ENCODE measurements at regions not wholly inside any gene's neighbourhood (a gene's known extent, or its start where the extent isn't known, plus 50 kb on each side); places are given as distances from the start of the nearest gene placed in this dataset.
A peak's percentile ranks its signal among the peaks of the same experiment; 100 is the strongest.

DNA sequence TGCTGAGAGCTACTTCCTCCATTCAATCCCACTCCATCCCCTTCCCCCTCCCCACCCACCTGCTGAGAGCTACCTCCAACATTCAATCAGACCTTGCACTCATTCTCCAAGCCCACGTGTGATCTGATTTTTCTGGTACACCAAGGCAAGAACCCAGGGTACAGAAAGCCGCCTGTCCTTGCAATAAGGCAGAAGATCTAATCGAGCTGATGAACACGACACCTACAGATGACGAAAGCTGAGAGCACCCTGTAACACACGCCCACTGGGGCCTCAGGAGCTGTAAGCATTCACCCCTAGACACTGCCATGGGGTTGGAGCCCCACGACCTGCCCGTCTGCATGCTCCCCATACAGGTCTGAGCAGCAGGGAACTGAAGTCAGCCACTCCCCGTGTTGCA is 58.3 kb downstream of the TRIML1 start:
- DNase-seq: no peak

DNA sequence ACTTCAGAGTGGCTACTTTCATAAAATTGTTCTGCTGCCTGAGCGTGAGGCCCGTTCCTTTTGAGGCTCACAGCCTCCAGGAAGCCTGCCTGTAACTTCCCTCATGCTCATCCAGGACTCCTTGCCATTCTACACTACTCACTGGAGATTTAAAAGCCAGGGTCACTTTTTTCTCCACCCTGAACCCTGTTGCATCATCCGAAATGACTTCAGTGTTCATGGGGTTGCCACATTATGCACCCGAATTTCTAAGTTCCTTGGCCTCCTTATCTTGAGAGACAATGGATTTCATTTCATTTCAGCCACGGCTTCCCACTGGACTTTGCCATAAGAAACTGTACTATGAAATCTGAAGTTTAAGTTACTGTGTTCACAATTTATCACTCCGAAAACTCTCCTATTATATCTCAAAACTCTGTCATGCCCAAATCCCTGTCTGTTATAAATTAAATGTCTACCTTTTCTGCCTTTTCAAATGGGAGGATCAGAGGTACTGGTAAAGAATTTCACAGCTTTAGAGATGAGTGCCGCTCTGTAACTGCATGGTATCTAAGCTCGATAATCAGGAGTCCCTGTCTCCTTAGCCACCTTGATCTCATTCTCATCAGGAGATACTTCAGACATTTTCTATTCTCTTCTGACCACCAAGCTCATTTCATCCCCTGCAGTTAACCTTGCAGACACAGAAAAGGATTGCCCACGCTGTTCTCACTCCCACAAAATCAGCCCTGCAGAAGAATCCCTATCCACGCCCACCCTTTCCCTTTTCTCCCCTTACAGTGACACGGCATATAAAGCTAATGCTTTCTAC is 59.9 kb downstream of the TRIML1 start:
- DNase-seq: no peak

DNA sequence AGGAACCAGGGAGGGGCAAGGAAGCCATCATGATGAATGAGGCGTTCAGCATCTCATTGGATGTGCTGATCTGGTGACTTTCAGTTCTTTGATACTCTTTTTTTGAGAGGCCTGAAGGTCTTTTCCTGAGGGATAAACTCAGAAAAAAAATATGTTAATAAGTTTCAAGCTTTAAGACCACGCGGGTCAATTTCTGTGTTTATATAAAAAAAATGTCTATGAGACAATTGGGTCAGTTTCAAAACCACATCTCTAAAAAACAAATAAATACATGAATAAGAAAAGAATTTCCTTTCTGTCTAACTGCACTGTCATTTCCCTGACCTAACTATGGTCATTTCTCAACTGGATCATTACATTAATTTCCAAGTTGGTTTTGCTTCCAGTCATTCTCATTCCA is 62.6 kb downstream of the TRIML1 start:
- no peak for DNase-seq

DNA sequence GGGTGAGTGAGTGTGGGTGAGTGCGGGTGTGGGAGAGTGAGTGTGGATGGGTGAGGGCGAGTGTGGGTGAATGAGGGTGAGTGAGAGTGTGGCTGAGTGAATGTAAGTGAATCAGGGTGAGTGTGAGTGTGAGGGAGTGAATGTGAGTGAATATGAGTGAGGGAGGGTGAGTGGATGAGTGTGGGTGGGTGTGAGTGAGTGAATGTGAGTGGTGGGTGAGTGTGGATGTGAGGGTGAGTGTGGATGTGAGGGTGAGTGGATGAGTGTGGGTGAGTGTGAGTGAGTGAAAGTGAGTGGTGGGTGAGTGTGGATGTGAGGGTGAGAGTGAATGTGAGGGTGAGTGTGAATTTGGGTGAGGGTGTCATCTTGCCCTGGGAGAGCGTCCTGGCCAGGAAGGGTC is 67.5 kb downstream of the TRIML1 start:
- DNase-seq: no peak

DNA sequence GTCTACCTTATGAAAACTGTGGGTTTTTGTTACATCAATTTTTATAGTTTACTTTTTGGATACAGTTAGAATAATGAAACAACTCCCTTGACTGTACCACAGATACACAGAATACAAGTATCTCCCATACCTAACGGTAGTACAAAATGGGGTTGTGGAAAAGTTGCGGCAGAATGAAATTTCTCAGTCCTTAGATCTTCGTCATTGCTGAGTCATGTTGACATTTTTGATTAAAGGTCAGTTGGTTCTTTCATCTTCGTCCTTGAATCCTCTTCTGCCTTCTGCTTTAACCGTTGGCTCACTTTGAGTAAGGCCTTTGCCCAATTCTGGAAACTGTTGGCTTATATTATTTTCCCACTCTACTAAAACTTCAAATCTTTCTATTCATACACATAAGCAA is 75.6 kb downstream of the TRIML1 start:
- no peak for DNase-seq

DNA sequence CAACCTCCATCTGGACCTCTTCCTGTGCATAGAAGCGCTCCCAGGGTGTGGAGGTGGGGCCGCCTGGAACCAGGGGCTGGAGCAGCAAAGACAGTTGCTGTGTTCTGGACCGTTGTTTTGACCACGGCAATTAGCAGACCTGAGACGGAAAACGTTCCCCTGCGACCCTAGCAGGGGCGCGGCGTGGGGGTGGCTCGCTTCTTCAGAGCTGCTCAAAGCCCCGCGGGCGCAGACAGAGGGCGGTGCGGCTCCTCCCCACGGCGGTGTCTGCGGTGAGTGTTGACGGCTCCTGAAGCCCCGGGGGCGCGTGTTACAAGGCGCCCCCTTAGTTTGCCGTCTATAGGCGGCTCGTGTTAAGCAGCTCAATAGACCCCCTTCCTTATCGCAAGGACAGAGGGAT is 79.2 kb downstream of the TRIML1 start:
- peak; percentile 18 for DNase-seq

DNA sequence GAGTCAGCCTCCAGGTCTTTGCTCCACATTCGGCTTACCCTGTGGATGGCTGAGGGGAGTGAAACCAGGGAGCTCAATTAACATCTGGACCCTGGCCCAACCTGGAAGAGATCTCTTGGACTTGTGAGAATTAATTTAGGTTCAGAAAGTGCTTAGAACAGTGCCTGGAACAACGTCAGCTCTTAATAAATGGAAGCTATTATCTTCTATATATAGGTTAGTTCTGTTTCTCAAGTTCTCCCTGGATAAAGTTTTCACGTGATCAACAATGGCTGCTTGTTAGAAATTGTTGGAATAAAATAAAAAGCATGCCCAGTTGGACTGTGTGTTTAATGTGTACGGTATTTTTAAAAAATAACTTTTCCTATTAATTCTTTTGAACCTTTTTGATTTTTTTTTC is 80.8 kb downstream of the TRIML1 start:
- DNase-seq: no peak

GRCh38 chr4:188221090-188221489 is 81.8 kb downstream of the TRIML1 start:
- no peak for DNase-seq

DNA sequence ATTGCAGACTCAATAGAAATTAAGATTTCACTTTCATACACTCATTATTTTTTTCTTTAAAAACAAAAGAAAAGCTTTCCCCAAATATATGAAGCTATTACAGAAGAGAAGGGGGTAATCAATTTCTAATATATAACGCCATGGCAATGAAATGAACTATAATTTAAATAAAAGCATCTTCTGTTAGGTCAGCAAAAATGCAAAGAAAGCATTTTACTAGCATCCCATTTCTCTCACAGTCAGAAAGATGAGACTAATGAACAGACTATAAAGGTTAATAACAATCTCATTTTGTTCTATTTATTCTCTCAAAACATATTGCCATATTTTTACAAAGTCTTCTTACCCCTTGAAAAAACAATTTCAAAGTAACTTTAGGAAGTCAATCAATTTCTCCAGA is 89.0 kb downstream of the TRIML1 start:
- no peak for DNase-seq

DNA sequence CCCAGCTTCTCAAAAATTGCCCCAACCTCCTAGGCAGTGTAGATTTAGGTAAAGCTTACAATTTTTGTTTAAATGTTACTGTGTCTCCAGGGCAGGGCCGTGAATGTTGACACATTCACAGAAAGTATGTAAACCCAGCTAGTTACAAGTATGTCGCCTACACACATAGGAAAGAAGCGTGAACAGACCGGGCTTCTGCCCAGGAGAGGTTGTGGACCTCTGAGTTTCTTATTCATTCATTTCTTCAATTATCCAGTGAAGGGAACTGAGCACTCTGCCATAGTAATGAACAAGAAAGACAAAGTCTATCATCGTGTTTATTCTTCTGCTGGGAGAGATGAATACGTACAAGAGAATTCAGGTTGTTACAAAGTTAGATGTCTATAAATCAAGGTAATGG is 93.2 kb downstream of the TRIML1 start:
- no peak for DNase-seq

- no peak for DNase-seq
These were observed 102.8 kb downstream of the TRIML1 start for GRCh38 chr4:188242041-188242440.

- no peak for DNase-seq
These were observed 106.4 kb downstream of the TRIML1 start for GRCh38 chr4:188245651-188246050.

GRCh38 chr4:188246488-188246887 is 107.2 kb downstream of the TRIML1 start:
- DNase-seq: no peak

DNA sequence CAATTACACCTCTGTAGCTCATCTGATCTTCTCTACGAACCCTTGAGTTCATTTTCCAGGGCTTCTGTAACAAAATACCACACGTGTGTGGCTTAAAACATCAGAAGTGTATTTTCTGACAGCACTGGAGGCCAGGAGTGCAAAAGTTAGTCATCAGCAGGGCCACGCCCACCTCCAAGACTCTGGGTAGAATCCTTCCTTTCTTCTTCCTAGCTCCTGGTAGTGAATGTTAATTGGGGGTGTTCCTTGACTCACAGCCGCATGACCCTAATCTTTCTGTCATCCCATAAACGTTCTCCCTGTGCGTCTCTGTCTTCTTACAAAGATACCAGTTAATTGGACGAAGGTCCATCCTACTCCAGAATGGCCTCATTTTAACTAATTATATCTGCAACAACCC is 115.0 kb downstream of the TRIML1 start:
- no peak for DNase-seq

DNA sequence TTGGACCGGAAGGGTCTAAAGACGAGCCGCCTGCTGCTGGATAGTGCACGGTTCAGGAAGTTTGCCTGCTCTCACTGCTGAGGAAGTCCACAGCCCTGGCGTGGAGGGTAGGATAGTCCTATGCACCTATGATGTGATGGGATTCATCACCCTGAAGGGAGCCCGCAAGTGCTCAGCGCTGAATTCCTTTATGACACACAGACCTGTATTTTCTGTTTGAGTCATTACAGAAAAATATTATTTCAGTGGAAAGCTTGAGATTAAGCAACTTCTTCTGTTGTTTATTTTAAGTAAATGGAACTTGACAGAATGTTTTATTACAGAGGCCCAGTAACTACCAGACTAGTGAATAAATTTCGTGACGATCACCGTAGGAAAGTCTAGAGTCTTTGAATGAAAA is 123.2 kb downstream of the TRIML1 start:
- DNase-seq: no peak

GRCh38 chr4:188263321-188263720 is 124.1 kb downstream of the TRIML1 start:
- no peak for DNase-seq

DNA sequence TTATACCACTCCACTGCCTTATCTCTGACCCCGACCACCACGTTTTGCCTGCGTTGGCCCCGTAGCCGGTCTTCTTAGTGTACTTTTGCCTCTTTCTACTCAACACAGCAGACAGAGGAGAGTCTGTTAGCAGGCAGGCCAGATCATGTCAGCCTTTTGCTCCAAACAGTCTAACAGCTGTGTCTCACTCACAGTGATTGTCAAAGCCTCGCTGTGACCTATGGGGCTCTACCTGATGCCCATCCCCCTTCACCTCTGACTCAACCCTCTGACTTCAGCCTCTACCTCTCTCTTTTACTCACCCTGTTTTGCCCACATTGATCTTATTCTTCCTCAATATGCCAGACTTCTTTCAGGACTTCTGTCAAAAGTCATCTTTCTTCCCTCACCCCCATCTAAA is 127.1 kb downstream of the TRIML1 start:
- no peak for DNase-seq

GRCh38 chr4:188268131-188268908 is 129.1 kb downstream of the TRIML1 start:
- DNase-seq: no peak

DNA sequence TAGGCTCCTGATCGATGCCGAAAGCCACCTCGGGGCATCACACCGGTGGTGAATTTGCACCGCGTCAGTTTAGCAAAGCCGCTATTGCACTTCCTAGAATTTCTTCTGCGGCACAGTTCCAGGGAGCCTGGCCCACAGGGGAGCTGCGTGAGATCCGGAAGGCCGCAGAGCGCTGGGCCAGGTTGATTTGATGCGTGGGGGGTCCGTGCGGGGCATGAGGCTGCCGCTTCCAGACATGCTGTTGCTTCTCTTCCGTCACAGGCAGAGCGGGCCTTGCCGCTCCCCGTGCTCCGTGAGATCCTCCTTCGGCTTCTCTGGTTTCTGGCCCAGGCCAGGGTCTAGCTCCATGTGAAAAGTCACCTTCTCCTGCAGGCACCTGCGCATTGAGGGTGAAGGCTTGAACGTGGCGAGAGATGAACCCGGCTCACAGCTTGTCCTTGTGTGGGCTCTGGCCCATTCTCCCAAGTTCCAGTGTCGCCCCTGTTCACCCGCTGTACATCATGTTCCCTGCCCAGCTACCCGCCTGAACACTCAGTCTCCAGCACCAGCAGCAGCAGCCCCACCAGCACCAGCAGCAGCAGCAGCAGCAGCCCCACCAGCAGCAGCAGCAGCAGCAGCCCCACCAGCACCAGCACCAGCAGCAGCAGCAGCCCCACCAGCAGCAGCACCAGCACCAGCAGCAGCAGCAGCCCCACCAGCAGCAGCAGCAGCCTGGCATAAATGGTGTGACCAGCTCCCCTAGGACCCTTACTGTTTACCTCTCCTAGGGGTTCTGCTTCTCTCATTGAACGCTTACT is 131.2 kb downstream of the TRIML1 start:
- no peak for DNase-seq

GRCh38 chr4:188275686-188276085 is 136.4 kb downstream of the TRIML1 start:
- no peak for DNase-seq

GRCh38 chr4:188279184-188279583 is 139.9 kb downstream of the TRIML1 start:
- no peak for DNase-seq

- DNase-seq: peak; percentile 85
These were observed 143.4 kb downstream of the TRIML1 start for GRCh38 chr4:188282471-188283232.
